Vagina (tissue), 2 donors: ENCODE measurements at regions not wholly inside any gene's neighbourhood (a gene's known extent, or its start where the extent isn't known, plus 50 kb on each side); places are given as distances from the start of the nearest gene placed in this dataset.

Source experiments
- CTCF ChIP-seq, 3 experiments: fragments of 450-650 bp in 2 of 3; fragments of 200-600 bp in 1 of 3; sonication (generic) in 1 of 3; IDR thresholded peaks; one replicate each; pipeline ENCODE4 v1.5.1; 2017 to 2019; ENCODE audit warnings: antibody characterized with exemption in 3 of 3, mild to moderate bottlenecking in 2 of 3, moderate library complexity in 2 of 3
- POLR2A ChIP-seq, 2 donors: fragments of 450-650 bp; IDR thresholded peaks; one replicate each; pipeline ENCODE4 v1.6.1; 2017; ENCODE audit warnings: antibody characterized with exemption in 2 of 2, mild to moderate bottlenecking in 2 of 2, moderate library complexity in 2 of 2
- POLR2AphosphoS5 ChIP-seq, 2 donors: sonication (generic); formaldehyde crosslinking; IDR thresholded peaks; one replicate each; pipeline ENCODE4 v1.9.0; 2017; ENCODE audit warnings: antibody characterized with exemption in 2 of 2, mild to moderate bottlenecking in 2 of 2, low read depth in 1 of 2; ENCODE audit not compliant: insufficient read depth in 1 of 2

- TF ChIP-seq CTCF (IDR thresholded peaks at IDR 0.05) (no peak), POLR2AphosphoS5 (IDR thresholded peaks at IDR 0.05; ENCODE audit: insufficient read depth in 1 of 2, low read depth in 1 of 2) (no peak), POLR2A (IDR thresholded peaks at IDR 0.05) (no peak)
Measured at GRCh38 chr6:97524811-97525210, 241.8 kb upstream of the MMS22L start.
